Fibroblast of mammary gland (primary cell): ENCODE measurements at regions not wholly inside any gene's neighbourhood (a gene's known extent, or its start where the extent isn't known, plus 50 kb on each side); places are given as distances from the start of the nearest gene placed in this dataset.
"Not testable (repeated sequence)": the region's sequence is repeated elsewhere in the genome, so short reads cannot be mapped to it uniquely, and the experiment has no call there.

Experiments
- DNase-seq: peaks from one replicate; pipeline ENCODE4 v3.0.0-alpha.2; 2010; ENCODE audit warnings: low read depth
- H3K4me3 ChIP-seq: 2 replicates; pipeline ENCODE4 v1.5.1; 2011; ENCODE audit warnings: low read depth, mild to moderate bottlenecking, low read length, moderate library complexity; ENCODE audit not compliant: control insufficient read depth
- TF ChIP-seq, protein P1 (sequence below): conservative IDR thresholded peaks from 2 replicates; pipeline ENCODE4 v1.5.1; 2011; ENCODE audit warnings: low read depth, low read length, inconsistent platforms; ENCODE audit not compliant: control insufficient read depth, insufficient read depth

GRCh38 chr3:158026236-158026635, 80.0 kb downstream of the SHOX2 start:
- DNase-seq: no peak
- TF ChIP-seq, protein P1, sequence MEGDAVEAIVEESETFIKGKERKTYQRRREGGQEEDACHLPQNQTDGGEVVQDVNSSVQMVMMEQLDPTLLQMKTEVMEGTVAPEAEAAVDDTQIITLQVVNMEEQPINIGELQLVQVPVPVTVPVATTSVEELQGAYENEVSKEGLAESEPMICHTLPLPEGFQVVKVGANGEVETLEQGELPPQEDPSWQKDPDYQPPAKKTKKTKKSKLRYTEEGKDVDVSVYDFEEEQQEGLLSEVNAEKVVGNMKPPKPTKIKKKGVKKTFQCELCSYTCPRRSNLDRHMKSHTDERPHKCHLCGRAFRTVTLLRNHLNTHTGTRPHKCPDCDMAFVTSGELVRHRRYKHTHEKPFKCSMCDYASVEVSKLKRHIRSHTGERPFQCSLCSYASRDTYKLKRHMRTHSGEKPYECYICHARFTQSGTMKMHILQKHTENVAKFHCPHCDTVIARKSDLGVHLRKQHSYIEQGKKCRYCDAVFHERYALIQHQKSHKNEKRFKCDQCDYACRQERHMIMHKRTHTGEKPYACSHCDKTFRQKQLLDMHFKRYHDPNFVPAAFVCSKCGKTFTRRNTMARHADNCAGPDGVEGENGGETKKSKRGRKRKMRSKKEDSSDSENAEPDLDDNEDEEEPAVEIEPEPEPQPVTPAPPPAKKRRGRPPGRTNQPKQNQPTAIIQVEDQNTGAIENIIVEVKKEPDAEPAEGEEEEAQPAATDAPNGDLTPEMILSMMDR: no peak

DNA sequence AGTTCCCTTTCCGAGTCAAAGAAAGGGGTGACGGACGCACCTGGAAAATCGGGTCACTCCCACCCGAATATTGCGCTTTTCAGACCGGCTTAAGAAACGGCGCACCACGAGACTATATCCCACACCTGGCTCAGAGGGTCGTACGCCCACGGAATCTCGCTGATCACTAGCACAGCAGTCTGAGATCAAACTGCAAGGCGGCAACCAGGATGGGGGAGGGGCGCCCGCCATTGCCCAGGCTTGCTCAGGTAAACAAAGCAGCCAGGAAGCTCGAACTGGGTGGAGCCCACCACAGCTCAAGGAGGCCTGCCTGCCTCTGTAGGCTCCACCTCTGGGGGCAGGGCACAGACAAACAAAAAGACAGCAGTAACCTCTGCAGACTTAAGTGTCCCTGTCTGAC, 86.3 kb downstream of the SHOX2 start:
- not testable (repeated sequence) for DNase-seq, H3K4me3 ChIP-seq

More at GRCh38 chr3:158026236-158026635, 80.0 kb downstream of the SHOX2 start:
- no peak overlapping the region for H3K4me3 ChIP-seq

GRCh38 chr3:158018462-158018861, 87.8 kb downstream of the SHOX2 start:
- DNase-seq: no peak
- no peak overlapping the region for H3K4me3 ChIP-seq
- TF ChIP-seq, protein P1: no peak

GRCh38 chr3:158012901-158013300, 93.3 kb downstream of the SHOX2 start:
- DNase-seq: no peak
- TF ChIP-seq, protein P1: no peak
- H3K4me3 ChIP-seq: no peak overlapping the region

GRCh38 chr3:158005391-158006100, 100.7 kb downstream of the SHOX2 start:
- H3K4me3 ChIP-seq: no peak overlapping the region
- TF ChIP-seq, protein P1: no peak
- DNase-seq: no peak

DNA sequence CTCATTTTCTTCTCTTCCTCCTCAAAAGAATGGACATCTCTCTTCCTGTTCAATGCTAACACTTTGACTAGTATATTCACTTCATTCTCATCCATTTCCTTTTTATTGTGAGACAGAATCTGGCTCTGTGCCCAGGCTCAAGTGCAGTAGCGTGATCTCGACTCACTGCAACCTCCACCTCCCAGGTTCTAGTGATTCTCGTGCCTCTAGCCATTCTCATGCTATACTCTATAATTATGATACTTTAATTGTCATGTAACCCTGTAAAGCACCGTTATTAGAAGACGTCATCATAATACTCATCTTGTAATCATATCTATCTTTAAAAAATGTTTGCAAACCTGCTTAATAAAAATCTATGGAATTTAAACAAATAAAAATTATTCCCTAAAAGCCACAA, 107.0 kb downstream of the SHOX2 start:
- peak; percentile 2 for DNase-seq
- TF ChIP-seq, protein P1: no peak
- H3K4me3 ChIP-seq: no peak overlapping the region

GRCh38 chr3:157982359-157982758, 123.9 kb downstream of the SHOX2 start:
- DNase-seq: no peak
- H3K4me3 ChIP-seq: no peak overlapping the region
- TF ChIP-seq, protein P1: no peak
